ENCODE measurements at regions not wholly inside any gene's neighbourhood (a gene's known extent, or its start where the extent isn't known, plus 50 kb on each side); places are given as distances from the start of the nearest gene placed in this dataset.

DNA sequence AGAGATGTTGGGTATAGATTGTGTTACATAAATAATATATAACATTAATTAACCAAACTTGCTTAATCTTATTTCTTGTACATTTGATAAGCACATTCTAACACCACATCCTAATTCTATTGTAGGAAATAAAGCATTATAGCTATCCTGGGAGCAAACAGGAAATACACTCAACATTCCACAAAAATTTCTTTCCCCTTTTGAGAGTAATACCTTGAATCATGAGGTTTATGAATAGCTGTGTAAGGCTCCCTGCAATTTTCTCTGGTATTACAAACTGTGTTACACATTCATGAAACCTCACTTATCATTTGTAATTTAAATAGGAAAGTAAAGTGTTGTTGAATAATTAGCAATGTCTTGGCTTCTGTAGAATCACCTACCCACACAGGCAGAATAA is 95.1 kb downstream of the TMEM47 start:
- no peak for TF ChIP-seq EZH2phosphoT487 (IDR thresholded peaks at IDR 0.05; ENCODE audit: borderline replicate concordance)
- TF ChIP-seq, protein P1, sequence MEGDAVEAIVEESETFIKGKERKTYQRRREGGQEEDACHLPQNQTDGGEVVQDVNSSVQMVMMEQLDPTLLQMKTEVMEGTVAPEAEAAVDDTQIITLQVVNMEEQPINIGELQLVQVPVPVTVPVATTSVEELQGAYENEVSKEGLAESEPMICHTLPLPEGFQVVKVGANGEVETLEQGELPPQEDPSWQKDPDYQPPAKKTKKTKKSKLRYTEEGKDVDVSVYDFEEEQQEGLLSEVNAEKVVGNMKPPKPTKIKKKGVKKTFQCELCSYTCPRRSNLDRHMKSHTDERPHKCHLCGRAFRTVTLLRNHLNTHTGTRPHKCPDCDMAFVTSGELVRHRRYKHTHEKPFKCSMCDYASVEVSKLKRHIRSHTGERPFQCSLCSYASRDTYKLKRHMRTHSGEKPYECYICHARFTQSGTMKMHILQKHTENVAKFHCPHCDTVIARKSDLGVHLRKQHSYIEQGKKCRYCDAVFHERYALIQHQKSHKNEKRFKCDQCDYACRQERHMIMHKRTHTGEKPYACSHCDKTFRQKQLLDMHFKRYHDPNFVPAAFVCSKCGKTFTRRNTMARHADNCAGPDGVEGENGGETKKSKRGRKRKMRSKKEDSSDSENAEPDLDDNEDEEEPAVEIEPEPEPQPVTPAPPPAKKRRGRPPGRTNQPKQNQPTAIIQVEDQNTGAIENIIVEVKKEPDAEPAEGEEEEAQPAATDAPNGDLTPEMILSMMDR (conservative IDR thresholded peaks at IDR 0.05; ENCODE audit: low read length): no peak
